Mesothelial cell of epicardium (in vitro differentiated cells): ENCODE measurements at regions not wholly inside any gene's neighbourhood (a gene's known extent, or its start where the extent isn't known, plus 50 kb on each side); places are given as distances from the start of the nearest gene placed in this dataset.

Source experiments
- DNase-seq, 2 experiments: peaks; one replicate each; pipeline ENCODE4 v3.0.0; 2021; ENCODE audit warnings: low spot score in 2 of 2; ENCODE audit not compliant: unreplicated experiment in 2 of 2
- H3K27ac Mint-ChIP-seq: 2 replicates; pipeline ENCODE4 v1.8.0; 2021; ENCODE audit warnings: mixed read lengths
- H3K27me3 Mint-ChIP-seq: 2 replicates; pipeline ENCODE4 v1.8.0; 2021; ENCODE audit warnings: low read depth, mixed read lengths
- H3K36me3 Mint-ChIP-seq: 2 replicates; pipeline ENCODE4 v1.8.0; 2021; ENCODE audit warnings: mixed read lengths
- H3K4me1 Mint-ChIP-seq: 2 replicates; pipeline ENCODE4 v1.8.0; 2021; ENCODE audit warnings: mixed read lengths
- H3K4me3 Mint-ChIP-seq: 2 replicates; pipeline ENCODE4 v1.8.0; 2021; ENCODE audit warnings: mild to moderate bottlenecking, moderate library complexity, mixed read lengths
- H3K9me3 Mint-ChIP-seq: 2 replicates; pipeline ENCODE4 v1.8.0; 2021; ENCODE audit warnings: mixed read lengths
- TF ChIP-seq, protein P1 (sequence below): fragments of 200-600 bp; sonication (generic); IDR thresholded peaks from one replicate; pipeline ENCODE4 v1.5.0; 2021; ENCODE audit warnings: antibody characterized with exemption; ENCODE audit not compliant: unreplicated experiment

GRCh38 chr12:105775343-105775742 is 363.4 kb downstream of the NUAK1 start:
- no peaks in the 10 kb centered on the region for H3K9me3 Mint-ChIP-seq
- no peak for DNase-seq
- no peaks in the 10 kb centered on the region for H3K27me3 Mint-ChIP-seq
- no peaks in the 10 kb centered on the region for H3K36me3 Mint-ChIP-seq
- H3K4me3 Mint-ChIP-seq, result no peak overlapping the region
- H3K4me1 Mint-ChIP-seq, result peaks cover 15% of the 10 kb centered on the region
- TF ChIP-seq, protein P1, sequence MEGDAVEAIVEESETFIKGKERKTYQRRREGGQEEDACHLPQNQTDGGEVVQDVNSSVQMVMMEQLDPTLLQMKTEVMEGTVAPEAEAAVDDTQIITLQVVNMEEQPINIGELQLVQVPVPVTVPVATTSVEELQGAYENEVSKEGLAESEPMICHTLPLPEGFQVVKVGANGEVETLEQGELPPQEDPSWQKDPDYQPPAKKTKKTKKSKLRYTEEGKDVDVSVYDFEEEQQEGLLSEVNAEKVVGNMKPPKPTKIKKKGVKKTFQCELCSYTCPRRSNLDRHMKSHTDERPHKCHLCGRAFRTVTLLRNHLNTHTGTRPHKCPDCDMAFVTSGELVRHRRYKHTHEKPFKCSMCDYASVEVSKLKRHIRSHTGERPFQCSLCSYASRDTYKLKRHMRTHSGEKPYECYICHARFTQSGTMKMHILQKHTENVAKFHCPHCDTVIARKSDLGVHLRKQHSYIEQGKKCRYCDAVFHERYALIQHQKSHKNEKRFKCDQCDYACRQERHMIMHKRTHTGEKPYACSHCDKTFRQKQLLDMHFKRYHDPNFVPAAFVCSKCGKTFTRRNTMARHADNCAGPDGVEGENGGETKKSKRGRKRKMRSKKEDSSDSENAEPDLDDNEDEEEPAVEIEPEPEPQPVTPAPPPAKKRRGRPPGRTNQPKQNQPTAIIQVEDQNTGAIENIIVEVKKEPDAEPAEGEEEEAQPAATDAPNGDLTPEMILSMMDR, result no peak
- H3K27ac Mint-ChIP-seq, result no peak overlapping the region

DNA sequence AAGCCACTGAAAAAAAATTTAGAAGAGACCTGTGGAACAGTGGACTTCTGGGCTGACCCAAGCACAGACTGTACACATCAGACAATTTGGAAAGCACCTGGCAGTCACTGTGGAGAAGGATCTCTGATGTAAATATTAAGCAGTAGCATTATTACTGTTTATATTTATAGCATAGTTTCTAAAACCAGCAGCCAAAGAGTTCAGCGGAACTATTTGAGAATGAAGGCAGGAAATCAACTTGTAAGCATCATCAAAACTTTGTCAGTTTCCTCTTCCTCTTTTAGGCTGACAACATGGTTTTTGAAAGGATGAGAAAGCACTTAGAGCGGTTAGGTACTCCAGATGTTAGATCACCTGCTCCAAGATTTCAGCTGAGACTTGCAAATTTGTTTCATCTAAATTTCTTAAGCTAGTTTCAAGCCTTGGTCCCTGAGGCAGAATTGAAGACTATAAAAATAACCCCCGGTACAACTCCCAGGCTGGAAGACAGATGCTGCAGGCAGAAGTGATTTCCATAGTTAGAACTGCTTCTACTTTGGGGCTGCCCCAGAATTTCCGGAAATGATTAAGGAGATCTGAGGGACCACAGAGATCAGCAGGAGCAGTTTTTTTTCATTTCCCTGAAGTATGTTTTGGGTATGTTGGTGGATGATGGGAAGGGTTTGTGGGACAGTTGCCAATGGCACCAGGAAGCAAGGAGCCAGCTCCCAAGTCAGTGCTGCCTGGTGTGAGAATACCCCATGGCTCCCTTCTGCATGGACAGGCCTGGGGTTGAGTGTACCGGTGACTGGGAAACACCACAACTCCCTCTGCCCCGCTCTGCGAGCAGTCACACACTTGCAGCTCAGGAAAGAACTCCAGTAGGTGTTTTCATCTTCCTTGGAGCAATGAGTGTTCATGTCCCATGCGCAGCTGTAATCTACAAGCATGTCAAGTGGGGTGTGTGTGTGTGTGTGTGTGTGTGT is 354.5 kb downstream of the NUAK1 start:
- H3K36me3 Mint-ChIP-seq, result peaks cover under 1% of the 10 kb centered on the region
- no peaks in the 10 kb centered on the region for H3K4me1 Mint-ChIP-seq
- H3K27ac Mint-ChIP-seq, result no peak overlapping the region
- no peak for DNase-seq
- H3K9me3 Mint-ChIP-seq, result peaks cover 7% of the 10 kb centered on the region
- TF ChIP-seq, protein P1, result no peak
- no peaks in the 10 kb centered on the region for H3K27me3 Mint-ChIP-seq
- no peak overlapping the region for H3K4me3 Mint-ChIP-seq

DNA sequence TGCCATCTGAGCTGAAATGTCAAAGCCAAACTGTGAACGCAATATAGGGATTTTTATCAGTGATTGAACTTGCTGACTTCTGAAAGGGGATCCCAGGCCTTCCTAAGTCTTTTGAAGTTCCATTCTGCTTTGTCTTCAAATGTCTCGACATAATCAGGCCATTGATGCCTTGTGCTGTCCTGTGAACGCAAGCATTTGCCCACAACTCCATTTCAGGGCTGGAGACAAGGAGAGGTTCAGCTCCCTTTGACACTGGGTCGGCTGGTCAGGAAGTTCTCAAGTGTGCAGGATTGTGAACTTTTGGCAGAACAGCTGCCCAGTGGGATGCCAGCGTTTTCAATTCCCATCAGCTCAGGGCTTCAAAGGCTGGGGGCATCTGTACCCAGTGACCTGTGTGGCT is 345.3 kb downstream of the NUAK1 start:
- Mint-ChIP-seq H3K4me3 (no peak overlapping the region), H3K9me3 (peaks cover 22% of the 10 kb centered on the region), H3K4me1 (no peaks in the 10 kb centered on the region), H3K27me3 (no peaks in the 10 kb centered on the region), H3K27ac (no peak overlapping the region), H3K36me3 (peaks cover 8% of the 10 kb centered on the region)
- TF ChIP-seq, protein P1, result no peak
- no peak for DNase-seq

- TF ChIP-seq, protein P1, result no peak
- Mint-ChIP-seq H3K27ac (no peak overlapping the region), H3K9me3 (no peaks in the 10 kb centered on the region), H3K4me3 (no peak overlapping the region), H3K4me1 (no peaks in the 10 kb centered on the region), H3K36me3 (no peaks in the 10 kb centered on the region), H3K27me3 (no peaks in the 10 kb centered on the region)
- no peak for DNase-seq
Measured at GRCh38 chr12:105798256-105798845, 340.4 kb downstream of the NUAK1 start.

DNA sequence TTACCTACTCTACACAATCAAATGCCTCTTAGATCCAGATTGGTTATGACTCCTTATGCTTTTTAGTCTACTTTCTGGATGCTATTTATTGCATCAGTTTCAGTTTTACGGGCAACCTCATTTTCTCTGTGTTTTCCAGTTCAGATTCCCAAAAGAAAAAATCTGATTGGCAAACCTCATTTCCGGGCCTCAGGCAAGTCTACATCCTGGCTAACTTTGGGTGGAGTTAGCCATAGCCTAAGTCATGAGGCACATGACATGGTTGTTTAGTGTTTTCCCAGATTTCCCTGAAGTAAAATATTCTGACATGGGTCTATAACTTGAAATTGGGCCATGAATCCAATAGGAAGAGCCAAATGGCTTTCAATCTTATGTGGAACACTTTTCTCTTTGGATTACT is 339.7 kb downstream of the NUAK1 start:
- no peak for DNase-seq
- Mint-ChIP-seq H3K4me1 (no peaks in the 10 kb centered on the region), H3K9me3 (no peaks in the 10 kb centered on the region), H3K36me3 (no peaks in the 10 kb centered on the region), H3K4me3 (no peak overlapping the region), H3K27me3 (no peaks in the 10 kb centered on the region), H3K27ac (no peak overlapping the region)
- TF ChIP-seq, protein P1, result no peak
